ENCODE measurements at regions not wholly inside any gene's neighbourhood (a gene's known extent, or its start where the extent isn't known, plus 50 kb on each side); places are given as distances from the start of the nearest gene placed in this dataset.
"Not testable (repeated sequence)": the region's sequence is repeated elsewhere in the genome, so short reads cannot be mapped to it uniquely, and the experiment has no call there.

DNA sequence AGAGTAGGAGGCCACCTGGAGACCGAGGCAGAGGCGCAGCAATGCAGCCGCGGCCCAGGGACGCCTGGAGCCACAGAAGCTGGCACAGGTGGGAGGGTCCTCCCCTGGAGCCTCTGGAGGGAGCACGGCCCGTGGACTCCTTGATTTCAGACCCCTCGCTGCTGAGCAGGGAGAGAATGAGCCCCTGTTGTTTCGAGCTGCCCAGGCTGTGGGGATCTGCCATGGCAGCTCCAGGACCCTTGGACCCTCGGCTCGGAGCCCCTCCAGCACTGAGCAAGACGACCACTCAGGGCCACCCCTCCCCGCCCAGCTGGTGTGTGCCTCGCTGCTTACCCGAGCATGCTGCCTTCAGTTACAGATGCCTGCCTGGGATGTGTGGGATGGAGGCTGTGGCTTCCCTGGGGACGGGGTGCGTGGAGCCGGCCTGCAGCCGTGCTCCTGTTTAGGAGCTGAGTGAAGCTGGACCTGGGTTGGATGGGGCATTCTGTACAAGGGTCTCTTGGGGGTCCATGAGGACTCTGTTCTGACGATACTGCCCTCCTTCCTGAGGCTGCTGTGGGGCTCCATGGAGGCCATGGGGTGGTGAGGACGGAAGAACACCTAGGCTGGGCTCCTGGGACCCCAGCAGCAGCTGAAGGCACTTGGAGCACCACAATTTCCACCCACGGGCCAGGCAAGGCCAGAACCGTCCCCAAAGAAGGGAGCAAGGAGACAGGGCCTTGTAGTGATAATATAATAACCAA lies 115.1 kb upstream of the LPCAT1 start:
- no peak for DNase-seq (ENCODE audit: extremely low read depth, low read depth)

- no peak for DNase-seq (ENCODE audit: extremely low read depth, low read depth)
Observed at GRCh38 chr5:1637639-1638481, 114.1 kb upstream of the LPCAT1 start.

DNA sequence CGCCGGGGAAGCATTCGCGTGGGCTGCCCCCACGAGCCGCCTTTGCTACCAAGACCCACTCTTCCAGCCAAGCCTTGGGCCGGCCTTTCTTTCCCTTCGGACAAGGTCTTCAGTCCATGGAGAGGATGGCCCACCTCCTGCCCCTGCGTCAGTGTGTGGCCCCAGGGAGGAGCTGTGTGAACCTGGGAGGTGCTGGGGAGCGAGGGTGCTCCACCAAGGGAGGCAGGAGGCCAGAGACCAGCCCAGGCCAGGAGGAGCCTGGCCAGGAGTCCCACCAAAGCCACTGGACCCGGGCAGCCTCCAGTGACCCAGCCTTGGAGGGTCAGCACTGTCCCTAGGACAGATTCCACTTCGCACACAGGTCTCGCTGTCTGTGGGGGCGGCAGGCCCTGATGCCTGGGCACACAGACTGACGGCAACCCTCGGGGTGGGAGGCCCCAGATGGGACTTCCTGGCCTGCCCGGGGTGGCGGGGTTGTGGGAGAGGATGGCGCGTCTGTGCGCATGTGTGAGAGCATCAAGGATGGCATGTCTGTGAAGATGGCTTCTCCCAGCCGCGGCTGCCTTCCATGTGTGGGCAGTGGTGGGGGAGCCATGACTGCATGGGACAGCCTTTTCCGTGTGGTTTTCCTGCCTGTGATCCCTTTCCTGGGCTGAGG lies 113.3 kb upstream of the LPCAT1 start:
- DNase-seq (ENCODE audit: extremely low read depth, low read depth), result no peak

DNA sequence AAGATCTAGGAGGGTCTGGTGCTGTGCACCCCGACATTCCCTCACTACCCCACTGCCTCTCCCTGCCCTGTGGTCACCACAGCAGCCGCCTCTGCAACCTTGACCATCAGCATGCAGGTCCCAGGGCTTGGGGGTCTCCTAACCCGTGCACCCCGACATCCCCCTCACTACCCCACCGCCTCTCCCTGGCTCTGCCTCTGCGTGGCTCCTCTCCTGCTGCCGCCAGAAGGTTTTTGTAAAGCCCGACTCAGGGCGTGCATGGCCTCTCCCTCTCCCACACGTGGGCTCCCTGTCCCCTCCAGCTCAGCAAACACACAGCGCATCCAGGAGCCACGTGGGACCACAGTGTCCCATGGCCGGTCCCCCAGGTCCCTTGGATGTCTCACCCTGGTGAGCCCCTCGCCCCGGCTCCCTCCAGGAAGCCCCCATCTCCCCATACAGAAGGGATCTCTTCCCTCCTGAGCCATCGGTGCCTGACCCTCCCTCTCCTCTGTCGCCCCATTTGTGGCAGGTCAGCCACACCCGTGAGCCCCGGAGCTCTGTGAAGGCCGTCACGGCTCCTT lies 112.5 kb upstream of the LPCAT1 start:
- DNase-seq (ENCODE audit: extremely low read depth, low read depth), result not testable (repeated sequence)

- DNase-seq (ENCODE audit: extremely low read depth, low read depth), result not testable (repeated sequence)
Observed at GRCh38 chr5:1635477-1635876, 111.7 kb upstream of the LPCAT1 start.

DNA sequence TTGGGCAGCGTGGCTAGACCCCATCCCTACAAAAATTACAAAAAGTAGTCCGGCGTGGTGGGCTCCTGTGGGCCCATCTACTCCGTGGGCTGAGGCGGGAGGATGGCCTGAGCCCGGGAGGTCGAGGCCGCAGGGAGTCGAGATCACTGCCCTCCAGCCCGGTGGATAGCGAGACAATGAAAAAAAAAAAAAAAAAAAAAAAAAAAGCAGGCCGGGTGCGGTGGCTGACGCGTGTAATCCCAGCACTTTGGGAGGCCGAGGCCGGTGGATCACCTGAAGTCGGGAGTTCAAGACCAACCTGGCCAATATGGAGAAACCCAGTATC lies 110.5 kb upstream of the LPCAT1 start:
- DNase-seq (ENCODE audit: extremely low read depth, low read depth), result no peak

- peak; percentile 64 for DNase-seq (ENCODE audit: extremely low read depth, low read depth)
Observed at GRCh38 chr5:1633605-1634336, 110.0 kb upstream of the LPCAT1 start.

- not testable (repeated sequence) for DNase-seq (ENCODE audit: extremely low read depth, low read depth)
Observed at GRCh38 chr5:1631004-1631403, 107.2 kb upstream of the LPCAT1 start.

- not testable (repeated sequence) for DNase-seq (ENCODE audit: extremely low read depth, low read depth)
Observed at GRCh38 chr5:1626397-1626796, 102.6 kb upstream of the LPCAT1 start.

DNA sequence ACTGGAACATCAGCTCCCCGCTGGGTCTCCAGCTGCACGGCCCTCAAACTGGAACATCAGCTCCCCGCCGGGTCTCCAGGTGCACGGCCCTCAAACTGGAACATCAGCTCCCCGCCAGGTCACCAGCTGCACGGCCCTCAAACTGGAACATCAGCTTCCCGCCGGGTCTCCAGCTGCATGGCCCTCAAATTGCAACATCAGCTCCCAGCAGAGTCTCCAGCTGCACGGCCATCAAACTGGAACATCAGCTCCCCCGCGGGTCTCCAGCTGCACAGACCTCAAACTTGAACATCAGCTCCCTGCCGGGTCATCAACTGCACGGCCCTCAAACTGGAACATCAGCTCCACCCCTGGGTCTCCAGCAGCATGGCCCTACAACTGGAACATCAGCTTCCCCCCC lies 95.8 kb upstream of the LPCAT1 start:
- DNase-seq (ENCODE audit: extremely low read depth, low read depth), result not testable (repeated sequence)

- DNase-seq (ENCODE audit: extremely low read depth, low read depth), result not testable (repeated sequence)
Observed at GRCh38 chr5:1618296-1618865, 94.6 kb upstream of the LPCAT1 start.

DNA sequence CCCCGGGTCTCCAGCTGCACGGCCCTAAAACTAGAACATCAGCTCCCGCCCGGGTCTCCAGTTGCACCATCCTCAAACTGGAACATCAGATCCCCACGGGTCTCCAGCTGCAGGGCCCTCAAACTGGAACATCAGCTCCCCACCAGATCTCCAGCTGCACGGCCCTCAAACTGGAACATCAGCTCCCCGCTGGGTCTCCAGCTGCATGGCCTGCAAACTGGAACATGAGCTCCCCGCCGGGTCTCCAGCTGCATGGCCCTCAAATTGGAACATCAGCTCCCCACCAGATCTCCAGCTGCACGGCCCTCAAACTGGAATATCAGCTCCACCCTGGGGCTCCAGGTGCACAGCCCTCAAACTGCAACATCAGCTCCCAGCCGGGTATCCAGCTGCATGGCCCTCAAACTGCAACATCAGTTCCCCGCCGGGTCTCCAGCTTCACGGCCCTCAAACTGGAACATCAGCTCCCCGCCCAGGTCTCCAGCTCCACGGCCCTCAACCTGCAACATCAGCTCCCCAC lies 93.5 kb upstream of the LPCAT1 start:
- DNase-seq (ENCODE audit: extremely low read depth, low read depth), result not testable (repeated sequence)

DNA sequence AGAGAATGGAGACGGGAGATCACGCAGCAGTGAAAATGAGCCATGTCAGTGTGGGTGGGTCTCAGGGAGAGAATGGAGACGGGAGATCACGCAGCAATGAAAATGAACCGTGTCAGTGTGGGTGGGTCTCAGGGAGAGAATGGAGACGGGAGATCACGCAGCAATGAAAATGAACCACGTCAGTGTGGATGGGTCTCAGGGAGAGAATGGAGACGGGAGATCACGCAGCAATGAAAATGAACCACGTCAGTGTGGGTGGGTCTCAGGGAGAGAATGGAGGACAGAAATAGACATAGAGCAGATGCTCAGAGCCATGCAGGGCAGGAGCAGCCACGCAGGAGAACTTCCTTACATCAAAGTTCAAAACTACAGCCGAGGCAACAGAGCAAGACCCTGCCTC lies 89.8 kb upstream of the LPCAT1 start:
- DNase-seq (ENCODE audit: extremely low read depth, low read depth), result not testable (repeated sequence)

- not testable (repeated sequence) for DNase-seq (ENCODE audit: extremely low read depth, low read depth)
Observed at GRCh38 chr5:1610526-1610925, 86.8 kb upstream of the LPCAT1 start.

GRCh38 chr5:1609111-1609510 lies 85.4 kb upstream of the LPCAT1 start:
- not testable (repeated sequence) for DNase-seq (ENCODE audit: extremely low read depth, low read depth)

DNA sequence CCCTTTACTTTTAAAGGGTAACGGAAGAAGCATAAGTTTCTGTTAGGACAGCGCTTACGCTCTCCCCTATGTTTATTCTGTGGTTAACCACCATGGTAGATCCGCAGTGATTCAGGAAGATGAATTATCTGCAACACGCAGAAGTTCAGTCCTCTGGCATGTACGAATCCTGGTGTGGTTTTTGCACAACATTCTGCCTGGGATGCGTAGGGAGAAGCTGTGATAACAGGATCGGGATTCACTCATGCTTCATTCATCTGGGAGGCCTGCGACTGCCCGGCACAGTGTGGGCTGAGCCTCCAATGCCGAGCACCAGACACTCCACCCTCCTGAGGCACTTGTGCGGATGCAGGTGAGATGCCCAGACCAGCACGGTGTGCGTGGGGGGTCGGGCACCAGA lies 84.6 kb upstream of the LPCAT1 start:
- not testable (repeated sequence) for DNase-seq (ENCODE audit: extremely low read depth, low read depth)

DNA sequence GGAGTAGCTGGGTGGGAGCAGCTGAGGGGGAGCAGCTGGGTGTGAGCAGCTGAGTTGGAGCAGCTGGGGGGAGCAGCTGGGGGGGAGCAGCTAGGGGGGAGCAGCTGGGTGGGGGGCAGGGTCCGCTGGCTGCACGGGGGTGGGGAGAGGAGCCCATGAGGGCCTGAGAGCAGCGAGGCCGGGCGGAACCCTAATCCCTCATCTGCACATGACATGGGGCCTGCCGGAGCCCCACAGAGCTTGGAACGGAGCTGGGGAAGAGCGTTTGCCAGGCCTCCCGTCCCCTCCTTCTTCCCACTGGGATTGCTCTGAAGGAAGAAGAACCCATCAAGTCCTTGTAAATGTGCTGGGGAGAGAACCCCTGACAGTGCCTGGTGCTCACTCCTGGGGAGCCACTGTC lies 83.2 kb upstream of the LPCAT1 start:
- not testable (repeated sequence) for DNase-seq (ENCODE audit: extremely low read depth, low read depth)

- not testable (repeated sequence) for DNase-seq (ENCODE audit: extremely low read depth, low read depth)
Observed at GRCh38 chr5:1603916-1604315, 80.2 kb upstream of the LPCAT1 start.

DNA sequence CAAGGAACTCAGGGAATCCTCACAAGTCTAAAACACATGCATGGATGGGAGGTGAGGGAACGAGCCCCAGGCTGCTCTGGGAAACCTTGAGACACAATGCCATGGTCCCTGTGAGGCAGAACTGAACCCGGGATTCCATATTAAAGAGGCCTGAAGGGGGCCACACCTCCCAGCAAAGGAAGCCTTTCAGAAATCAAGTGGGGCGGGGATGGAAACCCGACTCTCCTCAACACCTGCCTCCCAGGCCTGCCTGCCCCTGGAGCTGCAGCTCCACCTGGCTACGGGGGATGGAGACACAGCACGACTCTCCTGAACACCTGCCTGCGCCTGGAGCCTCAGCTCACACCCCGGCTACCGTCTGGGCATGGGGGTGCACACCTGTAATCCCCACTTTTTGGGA lies 77.8 kb upstream of the LPCAT1 start:
- DNase-seq (ENCODE audit: extremely low read depth, low read depth), result not testable (repeated sequence)
